ENCODE measurements at regions not wholly inside any gene's neighbourhood (a gene's known extent, or its start where the extent isn't known, plus 50 kb on each side); places are given as distances from the start of the nearest gene placed in this dataset.

DNA sequence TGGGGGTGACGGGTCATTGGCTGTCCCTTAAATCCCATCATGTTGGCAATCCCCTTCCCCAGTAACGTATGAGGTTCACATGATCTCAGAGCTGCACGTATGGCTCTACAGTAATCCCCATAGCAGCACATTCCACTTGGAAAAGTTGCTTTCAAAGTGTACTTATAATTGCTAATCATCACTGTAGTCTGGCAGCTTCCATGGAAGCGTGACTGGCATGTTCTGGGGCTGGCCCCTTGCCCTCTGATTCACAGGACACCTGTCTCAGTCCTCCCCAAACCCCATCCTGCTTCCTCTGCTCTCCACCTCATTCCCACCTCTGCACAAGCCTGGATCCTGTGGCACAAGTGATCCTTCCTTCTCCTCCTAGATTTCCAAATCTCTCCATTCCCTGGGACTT lies 102.2 kb downstream of the TSEN15 start:
- no peak overlapping the region for H3K9ac ChIP-seq (ENCODE audit: insufficient read depth in 1 of 2, low read length in 2 of 2)
- no peaks in the 10 kb centered on the region for H3K36me3 ChIP-seq (ENCODE audit: control insufficient read depth in 4 of 4, insufficient read depth in 4 of 4, low read length in 4 of 4)
- TF ChIP-seq, protein P1, sequence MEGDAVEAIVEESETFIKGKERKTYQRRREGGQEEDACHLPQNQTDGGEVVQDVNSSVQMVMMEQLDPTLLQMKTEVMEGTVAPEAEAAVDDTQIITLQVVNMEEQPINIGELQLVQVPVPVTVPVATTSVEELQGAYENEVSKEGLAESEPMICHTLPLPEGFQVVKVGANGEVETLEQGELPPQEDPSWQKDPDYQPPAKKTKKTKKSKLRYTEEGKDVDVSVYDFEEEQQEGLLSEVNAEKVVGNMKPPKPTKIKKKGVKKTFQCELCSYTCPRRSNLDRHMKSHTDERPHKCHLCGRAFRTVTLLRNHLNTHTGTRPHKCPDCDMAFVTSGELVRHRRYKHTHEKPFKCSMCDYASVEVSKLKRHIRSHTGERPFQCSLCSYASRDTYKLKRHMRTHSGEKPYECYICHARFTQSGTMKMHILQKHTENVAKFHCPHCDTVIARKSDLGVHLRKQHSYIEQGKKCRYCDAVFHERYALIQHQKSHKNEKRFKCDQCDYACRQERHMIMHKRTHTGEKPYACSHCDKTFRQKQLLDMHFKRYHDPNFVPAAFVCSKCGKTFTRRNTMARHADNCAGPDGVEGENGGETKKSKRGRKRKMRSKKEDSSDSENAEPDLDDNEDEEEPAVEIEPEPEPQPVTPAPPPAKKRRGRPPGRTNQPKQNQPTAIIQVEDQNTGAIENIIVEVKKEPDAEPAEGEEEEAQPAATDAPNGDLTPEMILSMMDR (IDR thresholded peaks at IDR 0.05; ENCODE audit: control extremely low read depth, extremely low read depth): no peak
- no peak for ATAC-seq (ENCODE audit: insufficient read depth, low FRiP score)
- H3K27ac ChIP-seq (ENCODE audit: low read depth in 1 of 2, low read length in 1 of 2): peak overlapping the region in 1 of 2 donors; percentile 37
- H3K4me1 ChIP-seq (ENCODE audit: control insufficient read depth in 5 of 5, insufficient read depth in 5 of 5, low read length in 5 of 5): peaks cover 0 to 15% (median 9%) of the 10 kb centered on the region in 5 donors
- no peaks in the 10 kb centered on the region for H3K27me3 ChIP-seq (ENCODE audit: control insufficient read depth in 3 of 3, insufficient read depth in 3 of 3, low read length in 2 of 3)
- no peaks in the 10 kb centered on the region for H3K9me3 ChIP-seq (ENCODE audit: control insufficient read depth in 4 of 4, insufficient read depth in 3 of 4, low read length in 3 of 4)
- no peak for DNase-seq
- 87 to 92% methylated on average over 4 of the region's 4 CpGs for WGBS, 2 donors
- H3K4me3 ChIP-seq: no peak overlapping the region

GRCh38 chr1:184156521-184157393 lies 105.2 kb downstream of the TSEN15 start:
- no peaks in the 10 kb centered on the region for H3K9me3 ChIP-seq (ENCODE audit: control insufficient read depth in 4 of 4, insufficient read depth in 3 of 4, low read length in 3 of 4)
- no peak for ATAC-seq (ENCODE audit: insufficient read depth, low FRiP score)
- H3K4me1 ChIP-seq (ENCODE audit: control insufficient read depth in 5 of 5, insufficient read depth in 5 of 5, low read length in 5 of 5): peaks cover 0 to 10% (median 0%) of the 10 kb centered on the region in 5 donors
- no peak for DNase-seq
- H3K27ac ChIP-seq (ENCODE audit: low read depth in 1 of 2, low read length in 1 of 2): no peak overlapping the region
- no peaks in the 10 kb centered on the region for H3K36me3 ChIP-seq (ENCODE audit: control insufficient read depth in 4 of 4, insufficient read depth in 4 of 4, low read length in 4 of 4)
- 75 to 83% methylated on average over 5 of the region's 5 CpGs for WGBS, 2 donors
- no peak overlapping the region for H3K4me3 ChIP-seq
- TF ChIP-seq, protein P1 (IDR thresholded peaks at IDR 0.05; ENCODE audit: control extremely low read depth, extremely low read depth): no peak
- no peaks in the 10 kb centered on the region for H3K27me3 ChIP-seq (ENCODE audit: control insufficient read depth in 3 of 3, insufficient read depth in 3 of 3, low read length in 2 of 3)
- no peak overlapping the region for H3K9ac ChIP-seq (ENCODE audit: insufficient read depth in 1 of 2, low read length in 2 of 2)

- no peak overlapping the region for H3K4me3 ChIP-seq
- no peak overlapping the region for H3K9ac ChIP-seq (ENCODE audit: insufficient read depth in 1 of 2, low read length in 2 of 2)
- no peaks in the 10 kb centered on the region for H3K36me3 ChIP-seq (ENCODE audit: control insufficient read depth in 4 of 4, insufficient read depth in 4 of 4, low read length in 4 of 4)
- peaks cover 0 to 10% (median 0%) of the 10 kb centered on the region in 5 donors for H3K4me1 ChIP-seq (ENCODE audit: control insufficient read depth in 5 of 5, insufficient read depth in 5 of 5, low read length in 5 of 5)
- ATAC-seq (ENCODE audit: insufficient read depth, low FRiP score): no peak
- H3K27me3 ChIP-seq (ENCODE audit: control insufficient read depth in 3 of 3, insufficient read depth in 3 of 3, low read length in 2 of 3): no peaks in the 10 kb centered on the region
- WGBS, 2 donors: 79 to 85% methylated on average over 1 of the region's 1 CpG
- no peak overlapping the region for H3K27ac ChIP-seq (ENCODE audit: low read depth in 1 of 2, low read length in 1 of 2)
- TF ChIP-seq, protein P1 (IDR thresholded peaks at IDR 0.05; ENCODE audit: control extremely low read depth, extremely low read depth): no peak
- no peaks in the 10 kb centered on the region for H3K9me3 ChIP-seq (ENCODE audit: control insufficient read depth in 4 of 4, insufficient read depth in 3 of 4, low read length in 3 of 4)
- DNase-seq: no peak
Observed at GRCh38 chr1:184157394-184157742, 105.8 kb downstream of the TSEN15 start.
